ENCODE measurements at regions not wholly inside any gene's neighbourhood (a gene's known extent, or its start where the extent isn't known, plus 50 kb on each side); places are given as distances from the start of the nearest gene placed in this dataset.
"Not testable (repeated sequence)": the region's sequence is repeated elsewhere in the genome, so short reads cannot be mapped to it uniquely, and the experiment has no call there.

DNA sequence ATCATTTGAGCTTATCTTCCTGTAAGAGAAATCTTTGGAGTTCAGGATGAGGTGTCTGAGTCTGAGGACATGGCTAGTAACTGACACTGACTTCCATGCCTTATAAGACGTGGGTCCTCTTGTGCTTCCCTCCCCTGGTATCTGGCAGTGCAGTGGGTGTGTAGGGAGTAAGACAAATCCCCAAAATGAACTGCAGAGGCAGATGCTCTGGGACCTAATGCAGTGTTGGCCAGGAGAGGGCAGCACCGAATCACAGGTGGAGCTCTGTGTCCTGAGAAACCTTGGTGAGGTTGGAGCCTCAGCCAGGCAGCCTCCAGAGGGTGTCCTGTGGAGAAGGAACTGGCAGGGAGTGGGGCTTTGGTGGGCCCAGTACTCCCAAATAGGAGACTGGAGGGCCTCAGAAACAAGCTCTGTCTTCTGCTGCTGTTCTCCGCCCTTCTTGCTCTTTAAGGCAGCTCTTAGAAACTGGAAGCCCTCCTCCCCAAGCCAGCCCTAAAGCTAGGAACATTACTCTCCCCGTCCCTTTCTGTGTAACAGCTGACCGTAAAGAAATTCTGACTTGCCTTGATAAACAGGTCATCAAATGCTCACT, 196.8 kb downstream of the CCNG2 start:
- not testable (repeated sequence) for H3K27ac Mint-ChIP-seq (ENCODE audit: unreplicated experiment); H3K4me1 Mint-ChIP-seq; H3K4me3 Mint-ChIP-seq; H3K36me3 Mint-ChIP-seq (ENCODE audit: low read depth); H3K9me3 Mint-ChIP-seq; DNase-seq (ENCODE audit: low read depth, low spot score); H3K27me3 Mint-ChIP-seq (ENCODE audit: low read depth)
- TF ChIP-seq, protein P1, sequence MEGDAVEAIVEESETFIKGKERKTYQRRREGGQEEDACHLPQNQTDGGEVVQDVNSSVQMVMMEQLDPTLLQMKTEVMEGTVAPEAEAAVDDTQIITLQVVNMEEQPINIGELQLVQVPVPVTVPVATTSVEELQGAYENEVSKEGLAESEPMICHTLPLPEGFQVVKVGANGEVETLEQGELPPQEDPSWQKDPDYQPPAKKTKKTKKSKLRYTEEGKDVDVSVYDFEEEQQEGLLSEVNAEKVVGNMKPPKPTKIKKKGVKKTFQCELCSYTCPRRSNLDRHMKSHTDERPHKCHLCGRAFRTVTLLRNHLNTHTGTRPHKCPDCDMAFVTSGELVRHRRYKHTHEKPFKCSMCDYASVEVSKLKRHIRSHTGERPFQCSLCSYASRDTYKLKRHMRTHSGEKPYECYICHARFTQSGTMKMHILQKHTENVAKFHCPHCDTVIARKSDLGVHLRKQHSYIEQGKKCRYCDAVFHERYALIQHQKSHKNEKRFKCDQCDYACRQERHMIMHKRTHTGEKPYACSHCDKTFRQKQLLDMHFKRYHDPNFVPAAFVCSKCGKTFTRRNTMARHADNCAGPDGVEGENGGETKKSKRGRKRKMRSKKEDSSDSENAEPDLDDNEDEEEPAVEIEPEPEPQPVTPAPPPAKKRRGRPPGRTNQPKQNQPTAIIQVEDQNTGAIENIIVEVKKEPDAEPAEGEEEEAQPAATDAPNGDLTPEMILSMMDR (conservative IDR thresholded peaks at IDR 0.05), result peak; percentile 40

DNA sequence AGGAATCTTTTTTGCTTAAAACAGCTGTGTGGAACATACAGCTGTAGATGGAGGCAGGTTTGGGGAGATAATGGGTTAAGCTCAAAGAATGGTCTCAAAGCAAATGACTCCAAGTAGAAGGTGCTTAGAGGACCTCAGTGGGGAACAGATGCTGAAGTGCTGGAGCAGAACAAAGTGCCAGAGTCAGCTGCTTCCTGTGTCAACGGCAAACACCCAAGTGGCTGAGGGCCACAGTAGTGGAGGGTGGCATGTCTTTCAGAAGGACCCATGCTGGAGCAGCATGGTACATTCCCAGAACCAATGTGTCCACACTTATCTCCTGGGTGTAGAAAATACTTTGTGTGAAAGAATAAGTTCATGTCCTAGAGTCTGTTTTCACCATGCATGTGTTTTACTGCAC, 197.5 kb downstream of the CCNG2 start:
- Mint-ChIP-seq H3K27me3 (ENCODE audit: low read depth) (no peaks in the 10 kb centered on the region), H3K36me3 (ENCODE audit: low read depth) (no peaks in the 10 kb centered on the region), H3K4me1 (no peaks in the 10 kb centered on the region), H3K4me3 (no peak overlapping the region), H3K27ac (ENCODE audit: unreplicated experiment) (no peak overlapping the region), H3K9me3 (no peaks in the 10 kb centered on the region)
- no peak for DNase-seq (ENCODE audit: low read depth, low spot score)
- TF ChIP-seq, protein P1 (conservative IDR thresholded peaks at IDR 0.05), result no peak

- no peaks in the 10 kb centered on the region for H3K36me3 Mint-ChIP-seq (ENCODE audit: low read depth)
- no peak overlapping the region for H3K4me3 Mint-ChIP-seq
- TF ChIP-seq, protein P1 (conservative IDR thresholded peaks at IDR 0.05), result no peak
- no peaks in the 10 kb centered on the region for H3K4me1 Mint-ChIP-seq
- DNase-seq (ENCODE audit: low read depth, low spot score), result no peak
- H3K9me3 Mint-ChIP-seq, result no peaks in the 10 kb centered on the region
- H3K27ac Mint-ChIP-seq (ENCODE audit: unreplicated experiment), result no peak overlapping the region
- H3K27me3 Mint-ChIP-seq (ENCODE audit: low read depth), result no peaks in the 10 kb centered on the region
Observed at GRCh38 chr4:77355731-77356130, 198.7 kb downstream of the CCNG2 start.

- H3K36me3 Mint-ChIP-seq (ENCODE audit: low read depth), result no peaks in the 10 kb centered on the region
- TF ChIP-seq, protein P1 (conservative IDR thresholded peaks at IDR 0.05), result peak; percentile 73
- H3K4me3 Mint-ChIP-seq, result no peak overlapping the region
- no peaks in the 10 kb centered on the region for H3K4me1 Mint-ChIP-seq
- peaks cover 3% of the 10 kb centered on the region for H3K27me3 Mint-ChIP-seq (ENCODE audit: low read depth)
- H3K9me3 Mint-ChIP-seq, result peaks cover 3% of the 10 kb centered on the region
- peak; percentile 3 for DNase-seq (ENCODE audit: low read depth, low spot score)
- no peak overlapping the region for H3K27ac Mint-ChIP-seq (ENCODE audit: unreplicated experiment)
Observed at GRCh38 chr4:77358315-77358928, 201.4 kb downstream of the CCNG2 start.

- no peak overlapping the region for H3K27ac Mint-ChIP-seq (ENCODE audit: unreplicated experiment)
- no peaks in the 10 kb centered on the region for H3K4me1 Mint-ChIP-seq
- TF ChIP-seq, protein P1 (conservative IDR thresholded peaks at IDR 0.05), result no peak
- H3K4me3 Mint-ChIP-seq, result no peak overlapping the region
- DNase-seq (ENCODE audit: low read depth, low spot score), result no peak
- peaks cover 3% of the 10 kb centered on the region for H3K9me3 Mint-ChIP-seq
- H3K36me3 Mint-ChIP-seq (ENCODE audit: low read depth), result no peaks in the 10 kb centered on the region
- peaks cover 3% of the 10 kb centered on the region for H3K27me3 Mint-ChIP-seq (ENCODE audit: low read depth)
Observed at GRCh38 chr4:77360451-77360850, 203.4 kb downstream of the CCNG2 start.
